Neural progenitor cell (in vitro differentiated cells): ENCODE measurements at regions not wholly inside any gene's neighbourhood (a gene's known extent, or its start where the extent isn't known, plus 50 kb on each side); places are given as distances from the start of the nearest gene placed in this dataset.

Experiments
- DNase-seq: peaks from one replicate; pipeline ENCODE4 v3.0.0-alpha.2; 2016; ENCODE audit warnings: low spot score
- H2AFZ ChIP-seq: fragments of 200-600 bp; sonication (generic); replicated peaks from 2 replicates; pipeline ENCODE4 v1.6.1; 2016; ENCODE audit warnings: antibody characterized with exemption
- H3F3A ChIP-seq: fragments of 200-600 bp; sonication (generic); 2 replicates; pipeline ENCODE4 v1.6.1; 2016; ENCODE audit warnings: antibody characterized with exemption, low read depth
- H3K27ac ChIP-seq: fragments of 200-600 bp; sonication (generic); 2 replicates; pipeline ENCODE4 v1.5.1; 2016; ENCODE audit warnings: mild to moderate bottlenecking
- H3K27me3 ChIP-seq: fragments of 200-600 bp; sonication (generic); 2 replicates; pipeline ENCODE4 v1.6.1; 2016; ENCODE audit warnings: mild to moderate bottlenecking, moderate library complexity
- H3K36me3 ChIP-seq: fragments of 200-600 bp; sonication (generic); 2 replicates; pipeline ENCODE4 v1.5.1; 2016
- H3K4me1 ChIP-seq: fragments of 200-600 bp; sonication (generic); 2 replicates; pipeline ENCODE4 v1.6.1; 2016; ENCODE audit warnings: mixed run types
- H3K4me2 ChIP-seq: fragments of 200-600 bp; sonication (generic); 2 replicates; pipeline ENCODE4 v1.6.1; 2016
- H3K4me3 ChIP-seq: fragments of 200-600 bp; sonication (generic); 2 replicates; pipeline ENCODE4 v1.5.1; 2016
- H3K79me2 ChIP-seq: fragments of 200-600 bp; sonication (generic); 2 replicates; pipeline ENCODE4 v1.6.1; 2016; ENCODE audit warnings: low read depth
- H3K9ac ChIP-seq: fragments of 200-600 bp; sonication (generic); 2 replicates; pipeline ENCODE4 v1.6.1; 2016
- H3K9me3 ChIP-seq: fragments of 200-600 bp; sonication (generic); 2 replicates; pipeline ENCODE4 v1.5.1; 2016; ENCODE audit warnings: low read depth
- H4K20me1 ChIP-seq: fragments of 200-600 bp; sonication (generic); 2 replicates; pipeline ENCODE4 v1.6.1; 2016; ENCODE audit warnings: low read depth
- H3K27ac Mint-ChIP-seq: 3 replicates; pipeline ENCODE4 v1.8.0; 2021; ENCODE audit warnings: mixed read lengths
- H3K27me3 Mint-ChIP-seq: 2 replicates; pipeline ENCODE4 v1.8.0; 2022; ENCODE audit warnings: low read depth, mild to moderate bottlenecking, inconsistent platforms, moderate library complexity, mixed read lengths; ENCODE audit not compliant: insufficient read depth
- H3K36me3 Mint-ChIP-seq: 3 replicates; pipeline ENCODE4 v1.8.0; 2021; ENCODE audit warnings: mixed read lengths
- H3K4me1 Mint-ChIP-seq: 3 replicates; pipeline ENCODE4 v1.8.0; 2021; ENCODE audit warnings: mixed read lengths
- H3K4me3 Mint-ChIP-seq: 3 replicates; pipeline ENCODE4 v1.8.0; 2021; ENCODE audit warnings: mild to moderate bottlenecking, moderate library complexity, mixed read lengths
- H3K9me3 Mint-ChIP-seq: 3 replicates; pipeline ENCODE4 v1.8.0; 2020; ENCODE audit warnings: mixed read lengths
- CTCF ChIP-seq: fragments of 200-600 bp; sonication (generic); IDR thresholded peaks from 2 replicates; pipeline ENCODE4 v1.5.1; 2017; ENCODE audit warnings: antibody characterized with exemption, mild to moderate bottlenecking
- EZH2 ChIP-seq: fragments of 200-600 bp; sonication (generic); IDR thresholded peaks from 2 replicates; pipeline ENCODE4 v1.6.1; 2017; ENCODE audit warnings: antibody characterized with exemption, mild to moderate bottlenecking, moderate library complexity
- EZH2phosphoT487 ChIP-seq: fragments of 200-600 bp; sonication (generic); IDR thresholded peaks from 2 replicates; pipeline ENCODE4 v1.6.1; 2017; ENCODE audit warnings: antibody characterized with exemption

DNA sequence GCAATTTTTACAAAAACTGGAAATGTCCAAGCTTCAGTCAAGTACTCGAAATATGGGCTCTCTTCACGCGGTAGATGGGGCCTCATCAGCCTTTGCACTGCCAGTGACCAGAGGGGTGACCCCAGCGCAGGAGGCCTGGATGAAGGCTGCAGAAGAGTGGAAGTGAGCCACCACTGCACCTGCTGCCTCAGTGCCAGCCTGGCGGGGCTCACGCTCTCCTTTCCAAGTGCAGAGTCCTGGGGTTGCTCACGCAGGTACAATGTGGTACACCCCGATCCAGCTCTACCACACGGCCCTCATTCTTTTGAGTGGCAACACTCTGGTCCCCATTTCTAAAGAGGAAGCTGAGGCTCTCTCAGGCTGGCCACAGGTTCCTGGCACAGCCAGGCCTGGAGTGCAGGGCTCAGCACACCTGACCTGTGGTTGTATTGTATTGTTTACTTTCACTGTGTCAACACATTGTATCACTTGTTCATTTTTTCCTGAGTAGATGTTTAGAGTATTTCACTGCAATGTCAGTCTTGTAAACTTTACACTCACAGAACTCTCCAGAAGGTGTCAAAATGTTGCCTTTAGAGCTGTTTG lies 97.3 kb upstream of the SOX1 start:
- H3K79me2 ChIP-seq: no peaks in the 10 kb centered on the region
- no peaks in the 10 kb centered on the region for H3K27me3 ChIP-seq
- Mint-ChIP-seq H3K27ac (no peak overlapping the region), H3K4me1 (peaks cover 44% of the 10 kb centered on the region), H3K27me3 (peaks cover 23% of the 10 kb centered on the region), H3K4me3 (no peak overlapping the region), H3K36me3 (no peaks in the 10 kb centered on the region), H3K9me3 (peaks cover 5% of the 10 kb centered on the region)
- no peak overlapping the region for H3K4me3 ChIP-seq
- peaks cover 31% of the 10 kb centered on the region for H3K4me1 ChIP-seq
- H3K9me3 ChIP-seq: no peaks in the 10 kb centered on the region
- H2AFZ ChIP-seq: no peak overlapping the region
- no peaks in the 10 kb centered on the region for H4K20me1 ChIP-seq
- no peak overlapping the region for H3K4me2 ChIP-seq
- no peak overlapping the region for H3K9ac ChIP-seq
- no peaks in the 10 kb centered on the region for H3K36me3 ChIP-seq
- no peak for DNase-seq
- peaks cover 15% of the 10 kb centered on the region for H3F3A ChIP-seq
- TF ChIP-seq EZH2phosphoT487: no peak
- no peak for TF ChIP-seq CTCF
- no peak for TF ChIP-seq EZH2
- H3K27ac ChIP-seq: no peak overlapping the region

DNA sequence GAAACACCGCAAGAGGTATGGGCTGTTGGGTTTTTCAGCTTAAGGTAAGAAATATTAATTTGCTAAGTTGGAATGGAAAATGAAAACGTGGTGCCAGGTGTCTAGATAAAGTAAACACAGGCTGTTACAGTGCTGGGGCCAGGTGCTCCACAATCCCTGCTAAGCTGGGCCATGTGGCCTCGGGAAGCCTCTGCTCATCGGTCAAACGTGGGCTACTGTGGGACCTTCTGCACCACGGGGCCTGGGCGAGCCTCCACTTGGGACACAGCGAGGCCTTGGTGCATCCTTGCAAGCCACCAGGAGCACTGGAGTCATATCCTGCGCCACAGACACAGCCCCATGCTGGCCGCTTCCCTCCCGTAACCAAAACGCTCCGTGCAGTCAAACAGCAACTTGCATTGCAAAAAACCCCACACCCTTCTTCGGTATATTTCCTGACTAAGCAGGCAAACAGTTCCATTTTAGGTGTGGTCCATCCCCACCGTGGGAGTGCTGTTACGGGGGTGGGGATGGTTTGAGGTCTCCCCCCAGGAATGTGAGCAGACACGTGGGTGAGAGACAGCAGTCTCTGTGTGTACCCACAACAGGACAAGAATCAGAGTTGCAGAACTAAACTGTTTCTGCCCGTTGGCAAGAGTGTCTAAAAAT lies 96.3 kb upstream of the SOX1 start:
- Mint-ChIP-seq H3K9me3 (peaks cover 12% of the 10 kb centered on the region), H3K27ac (no peak overlapping the region), H3K36me3 (peaks cover 4% of the 10 kb centered on the region), H3K27me3 (peaks cover 31% of the 10 kb centered on the region), H3K4me3 (no peak overlapping the region), H3K4me1 (peaks cover 53% of the 10 kb centered on the region)
- H3K4me3 ChIP-seq: no peak overlapping the region
- H3K36me3 ChIP-seq: no peaks in the 10 kb centered on the region
- H3K9me3 ChIP-seq: no peaks in the 10 kb centered on the region
- H3K4me2 ChIP-seq: no peak overlapping the region
- H3K79me2 ChIP-seq: no peaks in the 10 kb centered on the region
- H3K27me3 ChIP-seq: no peaks in the 10 kb centered on the region
- H3K4me1 ChIP-seq: peaks cover 31% of the 10 kb centered on the region
- no peak overlapping the region for H3K9ac ChIP-seq
- no peak overlapping the region for H2AFZ ChIP-seq
- DNase-seq: no peak
- H4K20me1 ChIP-seq: no peaks in the 10 kb centered on the region
- H3F3A ChIP-seq: peaks cover 23% of the 10 kb centered on the region
- TF ChIP-seq EZH2 (no peak), EZH2phosphoT487 (no peak), CTCF (no peak)
- H3K27ac ChIP-seq: no peak overlapping the region

- H3K27ac ChIP-seq: no peak overlapping the region
- H3K27me3 ChIP-seq: no peaks in the 10 kb centered on the region
- H3K4me3 ChIP-seq: no peak overlapping the region
- peaks cover 23% of the 10 kb centered on the region for H3F3A ChIP-seq
- H3K4me1 ChIP-seq: peaks cover 31% of the 10 kb centered on the region
- DNase-seq: peak; percentile 21
- Mint-ChIP-seq H3K27me3 (peaks cover 29% of the 10 kb centered on the region), H3K9me3 (peaks cover 12% of the 10 kb centered on the region), H3K4me3 (peak overlapping the region; percentile 76), H3K4me1 (peaks cover 65% of the 10 kb centered on the region), H3K36me3 (peaks cover 4% of the 10 kb centered on the region), H3K27ac (peak overlapping the region; percentile 82)
- TF ChIP-seq EZH2phosphoT487: no peak
- TF ChIP-seq CTCF: no peak
- TF ChIP-seq EZH2: no peak
- H3K9me3 ChIP-seq: no peaks in the 10 kb centered on the region
- H3K9ac ChIP-seq: no peak overlapping the region
- H3K36me3 ChIP-seq: no peaks in the 10 kb centered on the region
- no peaks in the 10 kb centered on the region for H3K79me2 ChIP-seq
- H4K20me1 ChIP-seq: no peaks in the 10 kb centered on the region
- no peak overlapping the region for H2AFZ ChIP-seq
- peak overlapping the region; percentile 45 for H3K4me2 ChIP-seq
Observed at GRCh38 chr13:111971891-111972780, 94.8 kb upstream of the SOX1 start.
